ENCODE measurements at regions not wholly inside any gene's neighbourhood (a gene's known extent, or its start where the extent isn't known, plus 50 kb on each side); places are given as distances from the start of the nearest gene placed in this dataset.

DNA sequence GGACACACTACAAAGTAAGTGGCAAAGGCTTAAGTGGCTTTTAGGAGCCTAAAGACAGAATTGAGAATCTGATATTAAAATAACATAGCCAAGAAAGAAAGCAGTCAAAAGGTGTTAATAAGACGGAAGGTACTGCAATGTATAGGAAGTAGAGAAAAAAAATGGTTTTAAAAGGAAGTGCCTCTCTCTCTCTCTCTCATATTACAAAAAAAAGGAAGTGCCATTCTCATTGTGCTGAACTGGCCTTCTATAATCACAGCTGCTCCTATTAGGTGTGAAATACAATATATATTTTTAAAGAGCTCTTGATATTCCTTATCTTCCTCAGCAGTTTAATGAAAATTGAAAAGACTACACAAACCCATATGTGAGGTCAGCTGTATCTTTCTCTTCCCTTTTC, 199.4 kb upstream of the NPVF start:
- Histone ChIP-seq H3K36me3 (no peaks in the 10 kb centered on the region), H3K27me3 (ENCODE audit: low read depth) (peaks cover 8% of the 10 kb centered on the region), H3K4me3 (no peak overlapping the region), H3K4me1 (no peaks in the 10 kb centered on the region), H3K9me3 (replicated peaks) (no peaks in the 10 kb centered on the region), H3K27ac (replicated peaks) (no peak overlapping the region)
- DNase-seq = no peak
- TF ChIP-seq, protein P1, sequence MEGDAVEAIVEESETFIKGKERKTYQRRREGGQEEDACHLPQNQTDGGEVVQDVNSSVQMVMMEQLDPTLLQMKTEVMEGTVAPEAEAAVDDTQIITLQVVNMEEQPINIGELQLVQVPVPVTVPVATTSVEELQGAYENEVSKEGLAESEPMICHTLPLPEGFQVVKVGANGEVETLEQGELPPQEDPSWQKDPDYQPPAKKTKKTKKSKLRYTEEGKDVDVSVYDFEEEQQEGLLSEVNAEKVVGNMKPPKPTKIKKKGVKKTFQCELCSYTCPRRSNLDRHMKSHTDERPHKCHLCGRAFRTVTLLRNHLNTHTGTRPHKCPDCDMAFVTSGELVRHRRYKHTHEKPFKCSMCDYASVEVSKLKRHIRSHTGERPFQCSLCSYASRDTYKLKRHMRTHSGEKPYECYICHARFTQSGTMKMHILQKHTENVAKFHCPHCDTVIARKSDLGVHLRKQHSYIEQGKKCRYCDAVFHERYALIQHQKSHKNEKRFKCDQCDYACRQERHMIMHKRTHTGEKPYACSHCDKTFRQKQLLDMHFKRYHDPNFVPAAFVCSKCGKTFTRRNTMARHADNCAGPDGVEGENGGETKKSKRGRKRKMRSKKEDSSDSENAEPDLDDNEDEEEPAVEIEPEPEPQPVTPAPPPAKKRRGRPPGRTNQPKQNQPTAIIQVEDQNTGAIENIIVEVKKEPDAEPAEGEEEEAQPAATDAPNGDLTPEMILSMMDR (IDR thresholded peaks at IDR 0.05; ENCODE audit: borderline replicate concordance) = no peak
- intact Hi-C loops (cut with micrococcal nuclease) = no loop called here

DNA sequence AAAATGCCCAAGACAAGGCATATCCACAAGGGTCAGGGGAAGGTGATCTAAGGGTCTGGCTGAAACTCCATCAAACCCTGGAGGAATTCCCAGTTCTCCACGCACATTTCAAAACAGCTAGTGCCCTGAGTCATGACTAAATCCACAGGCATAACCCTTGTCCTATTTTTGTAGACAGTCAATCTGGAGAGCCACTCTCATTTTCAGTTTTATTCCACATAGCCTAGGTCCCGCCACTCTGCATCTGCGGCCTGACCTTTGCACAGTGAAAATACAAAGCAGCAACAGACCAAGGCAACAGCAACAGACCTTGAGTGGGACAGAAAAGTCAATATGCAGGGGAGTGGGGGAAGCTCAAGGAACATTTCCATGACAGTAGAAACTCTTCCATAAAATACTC, 201.4 kb upstream of the NPVF start:
- H3K4me3 ChIP-seq = no peak overlapping the region
- intact Hi-C loops (cut with micrococcal nuclease) = no loop called here
- no peaks in the 10 kb centered on the region for H3K9me3 ChIP-seq (replicated peaks)
- no peaks in the 10 kb centered on the region for H3K36me3 ChIP-seq
- H3K27me3 ChIP-seq (ENCODE audit: low read depth) = peaks cover 8% of the 10 kb centered on the region
- no peaks in the 10 kb centered on the region for H3K4me1 ChIP-seq
- no peak overlapping the region for H3K27ac ChIP-seq (replicated peaks)
- TF ChIP-seq, protein P1 (IDR thresholded peaks at IDR 0.05; ENCODE audit: borderline replicate concordance) = no peak
- DNase-seq = no peak

DNA sequence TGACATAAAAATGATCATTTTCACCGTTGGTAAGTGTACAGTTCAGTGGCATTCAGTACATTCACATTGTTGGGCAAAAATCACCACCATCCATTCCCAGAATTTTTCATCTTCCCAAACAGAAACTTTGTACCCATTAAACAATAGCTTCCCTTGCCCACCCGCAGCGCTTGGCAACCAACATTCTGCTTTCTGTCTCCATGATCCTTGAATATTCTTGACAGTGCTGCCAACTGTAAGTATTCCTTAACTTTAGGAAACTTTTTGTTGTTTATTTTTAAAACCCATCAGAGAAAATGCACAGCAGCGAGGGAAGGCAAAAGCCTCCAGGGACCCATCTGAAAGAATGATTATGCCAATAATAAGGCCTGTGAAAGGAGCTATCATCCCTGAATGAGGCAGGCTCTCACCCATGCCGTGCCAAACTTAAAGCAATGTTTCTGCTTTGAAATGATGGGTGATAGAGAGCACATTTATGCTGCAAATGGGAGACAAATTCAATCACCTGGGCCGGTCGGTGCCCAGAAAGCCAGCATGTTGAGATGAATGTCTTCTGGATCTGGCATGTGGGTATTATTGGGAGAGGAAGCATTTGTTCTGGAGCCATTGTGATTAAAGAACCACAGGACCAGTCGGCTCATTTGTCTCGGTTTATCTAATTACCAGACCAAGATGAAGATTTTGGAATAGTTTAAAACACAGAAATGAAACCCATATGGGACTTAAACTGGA, 202.1 kb upstream of the NPVF start:
- TF ChIP-seq, protein P1 (IDR thresholded peaks at IDR 0.05; ENCODE audit: borderline replicate concordance) = no peak
- Histone ChIP-seq H3K36me3 (no peaks in the 10 kb centered on the region), H3K4me3 (no peak overlapping the region), H3K9me3 (replicated peaks) (no peaks in the 10 kb centered on the region), H3K4me1 (no peaks in the 10 kb centered on the region), H3K27ac (replicated peaks) (no peak overlapping the region), H3K27me3 (ENCODE audit: low read depth) (peaks cover 6% of the 10 kb centered on the region)
- DNase-seq = no peak
- intact Hi-C loops (cut with micrococcal nuclease) = no loop called here

DNA sequence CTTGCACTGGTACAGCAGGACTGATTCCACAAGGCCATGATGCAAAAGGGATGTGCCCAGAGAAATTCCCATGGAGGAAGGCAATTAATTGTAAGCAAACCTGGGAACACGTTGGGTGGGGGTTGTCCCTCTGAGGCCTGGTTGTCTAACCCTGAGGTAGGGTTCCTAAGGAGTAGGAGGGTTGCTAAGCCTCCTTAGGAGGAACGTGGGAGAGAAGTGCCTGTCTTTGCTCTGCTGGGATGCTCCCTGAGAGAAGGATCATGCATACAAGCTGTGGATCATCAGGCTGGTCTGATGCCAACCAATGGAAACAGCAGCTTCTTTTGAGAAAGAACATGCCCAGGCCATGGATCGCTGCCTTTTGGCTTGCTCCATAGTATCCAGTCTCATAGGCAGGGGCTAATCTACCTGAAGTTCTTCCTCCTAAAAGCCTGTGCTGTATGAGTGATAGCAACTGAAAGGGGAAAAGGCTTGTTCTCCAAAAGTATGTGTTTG, 203.7 kb upstream of the NPVF start:
- Histone ChIP-seq H3K9me3 (replicated peaks) (no peaks in the 10 kb centered on the region), H3K36me3 (no peaks in the 10 kb centered on the region), H3K4me1 (no peaks in the 10 kb centered on the region), H3K27ac (replicated peaks) (no peak overlapping the region), H3K4me3 (no peak overlapping the region), H3K27me3 (ENCODE audit: low read depth) (no peaks in the 10 kb centered on the region)
- TF ChIP-seq, protein P1 (IDR thresholded peaks at IDR 0.05; ENCODE audit: borderline replicate concordance) = no peak
- intact Hi-C loops (cut with micrococcal nuclease) = no loop called here
- DNase-seq = no peak

DNA sequence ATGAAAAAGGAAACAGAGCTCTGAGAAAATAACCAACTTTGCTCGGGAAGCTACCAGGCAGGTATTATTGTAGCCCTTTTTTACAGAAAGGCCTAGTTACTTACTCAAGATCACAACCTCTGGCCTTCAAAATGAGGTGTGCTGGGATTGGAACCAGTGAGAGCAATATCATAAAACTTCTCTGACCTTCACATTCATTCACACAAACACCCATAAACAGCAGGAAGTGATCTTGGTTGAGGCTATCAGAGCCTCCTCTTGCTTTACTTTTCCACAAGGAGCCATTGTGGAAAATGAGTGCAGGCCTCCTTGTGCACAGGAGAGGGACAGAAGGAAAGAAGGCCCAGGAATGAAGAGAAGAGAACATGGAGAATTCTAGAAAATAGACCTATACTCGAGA, 204.5 kb upstream of the NPVF start:
- Histone ChIP-seq H3K36me3 (no peaks in the 10 kb centered on the region), H3K27me3 (ENCODE audit: low read depth) (no peaks in the 10 kb centered on the region), H3K4me3 (no peak overlapping the region), H3K27ac (replicated peaks) (no peak overlapping the region), H3K9me3 (replicated peaks) (no peaks in the 10 kb centered on the region), H3K4me1 (no peaks in the 10 kb centered on the region)
- DNase-seq = no peak
- TF ChIP-seq, protein P1 (IDR thresholded peaks at IDR 0.05; ENCODE audit: borderline replicate concordance) = no peak
- intact Hi-C loops (cut with micrococcal nuclease) = no loop called here

Measured in left ventricle myocardium inferior (tissue), 1 donor.